H1 (cell line): ENCODE measurements at regions not wholly inside any gene's neighbourhood (a gene's known extent, or its start where the extent isn't known, plus 50 kb on each side); places are given as distances from the start of the nearest gene placed in this dataset.

Experiments used
- ATF3 ChIP-seq: IDR thresholded peaks from 2 replicates; pipeline ENCODE4 v1.6.1; 2011; ENCODE audit warnings: low read depth, mild to moderate bottlenecking, low read length; ENCODE audit not compliant: insufficient read depth
- CEBPB ChIP-seq: IDR thresholded peaks from 2 replicates; pipeline ENCODE4 v1.6.1; 2012; ENCODE audit warnings: low read depth, low read length
- JUN ChIP-seq: IDR thresholded peaks from 2 replicates; pipeline ENCODE4 v1.6.1; 2011; ENCODE audit warnings: low read depth, mild to moderate bottlenecking, improper control_type of control experiment, low read length
- JUND ChIP-seq: IDR thresholded peaks from 2 replicates; pipeline ENCODE4 v1.6.1; 2011; ENCODE audit warnings: mild to moderate bottlenecking, improper control_type of control experiment, low read length
- PHF8 ChIP-seq: fragments of 200-600 bp; sonication (generic); conservative IDR thresholded peaks from 2 replicates; pipeline ENCODE4 v1.7.1; 2012; ENCODE audit warnings: low read depth, mild to moderate bottlenecking, inconsistent platforms, low read length, moderate library complexity
- POLR2A ChIP-seq, 2 experiments: IDR thresholded peaks; 1 replicate in 1 of 2; 2 replicates in 1 of 2; pipeline ENCODE4 v1.6.1; 2011; ENCODE audit warnings: low read depth in 2 of 2, low read length in 2 of 2, mild to moderate bottlenecking in 2 of 2; ENCODE audit errors: control extremely low read depth in 1 of 2
- SP1 ChIP-seq: IDR thresholded peaks from 2 replicates; pipeline ENCODE4 v1.6.1; 2011; ENCODE audit warnings: low read depth, low read length
- SP4 ChIP-seq: IDR thresholded peaks from 2 replicates; pipeline ENCODE4 v1.6.1; 2012; ENCODE audit warnings: low read length, inconsistent platforms
- TAF1 ChIP-seq: IDR thresholded peaks from 2 replicates; pipeline ENCODE4 v1.6.1; 2011; ENCODE audit warnings: mild to moderate bottlenecking, low read depth, low read length
- TCF12 ChIP-seq: IDR thresholded peaks from 2 replicates; pipeline ENCODE4 v1.6.1; 2011; ENCODE audit warnings: low read depth, mild to moderate bottlenecking, low read length
- YY1 ChIP-seq: IDR thresholded peaks from 2 replicates; pipeline ENCODE4 v1.6.1; 2011; ENCODE audit warnings: low read depth, mild to moderate bottlenecking, low read length
- TF ChIP-seq, protein P1 (sequence below), 3 experiments: IDR thresholded peaks; 1 replicate in 2 of 3; 2 replicates in 1 of 3; pipeline versions ENCODE4 v1.5.1 to v1.6.1; 2011; ENCODE audit warnings: low read length in 3 of 3, mild to moderate bottlenecking in 3 of 3, inconsistent platforms in 2 of 3, low read depth in 1 of 3, moderate library complexity in 1 of 3; ENCODE audit not compliant: insufficient read depth in 1 of 3; ENCODE audit errors: control extremely low read depth in 1 of 3
- TF ChIP-seq, protein P2 (sequence below): IDR thresholded peaks from 2 replicates; pipeline ENCODE4 v1.6.1; 2011; ENCODE audit warnings: low read length, improper control_type of control experiment

DNA sequence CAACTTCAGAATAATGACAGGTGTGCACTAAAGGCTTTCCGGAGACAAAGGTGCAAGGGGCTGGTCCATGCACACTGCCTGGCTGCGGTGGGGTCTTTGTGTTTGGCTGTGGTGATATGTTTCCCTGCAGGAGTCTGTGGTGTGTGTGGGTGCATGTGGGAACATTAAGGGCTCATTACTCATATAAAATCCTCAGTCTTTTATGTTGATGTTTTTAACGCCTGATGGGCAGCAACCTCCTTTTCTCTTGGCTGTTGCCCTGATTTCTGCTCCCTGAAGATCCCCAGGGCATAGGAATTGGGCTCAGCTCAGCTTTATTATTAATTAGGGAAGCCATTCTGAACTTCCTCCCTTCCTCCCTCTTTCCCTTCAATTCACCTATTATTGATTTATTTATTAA is 67.6 kb upstream of the SPAG17 start:
- TF ChIP-seq POLR2A (IDR thresholded peaks at IDR 0.05; ENCODE audit: control extremely low read depth in 1 of 2, low read depth in 2 of 2, low read length in 2 of 2), result no peak
- TF ChIP-seq, protein P1, sequence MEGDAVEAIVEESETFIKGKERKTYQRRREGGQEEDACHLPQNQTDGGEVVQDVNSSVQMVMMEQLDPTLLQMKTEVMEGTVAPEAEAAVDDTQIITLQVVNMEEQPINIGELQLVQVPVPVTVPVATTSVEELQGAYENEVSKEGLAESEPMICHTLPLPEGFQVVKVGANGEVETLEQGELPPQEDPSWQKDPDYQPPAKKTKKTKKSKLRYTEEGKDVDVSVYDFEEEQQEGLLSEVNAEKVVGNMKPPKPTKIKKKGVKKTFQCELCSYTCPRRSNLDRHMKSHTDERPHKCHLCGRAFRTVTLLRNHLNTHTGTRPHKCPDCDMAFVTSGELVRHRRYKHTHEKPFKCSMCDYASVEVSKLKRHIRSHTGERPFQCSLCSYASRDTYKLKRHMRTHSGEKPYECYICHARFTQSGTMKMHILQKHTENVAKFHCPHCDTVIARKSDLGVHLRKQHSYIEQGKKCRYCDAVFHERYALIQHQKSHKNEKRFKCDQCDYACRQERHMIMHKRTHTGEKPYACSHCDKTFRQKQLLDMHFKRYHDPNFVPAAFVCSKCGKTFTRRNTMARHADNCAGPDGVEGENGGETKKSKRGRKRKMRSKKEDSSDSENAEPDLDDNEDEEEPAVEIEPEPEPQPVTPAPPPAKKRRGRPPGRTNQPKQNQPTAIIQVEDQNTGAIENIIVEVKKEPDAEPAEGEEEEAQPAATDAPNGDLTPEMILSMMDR (IDR thresholded peaks at IDR 0.05; ENCODE audit: control extremely low read depth in 1 of 3, insufficient read depth in 1 of 3, low read depth in 1 of 3, low read length in 3 of 3), result no peak
- TF ChIP-seq TCF12, result no peak
- no peak for TF ChIP-seq CEBPB
- no peak for TF ChIP-seq SP1
- no peak for TF ChIP-seq SP4
- no peak for TF ChIP-seq ATF3
- no peak for TF ChIP-seq YY1
- TF ChIP-seq PHF8, result no peak
- TF ChIP-seq JUND, result no peak
- no peak for TF ChIP-seq TAF1
- TF ChIP-seq, protein P2, sequence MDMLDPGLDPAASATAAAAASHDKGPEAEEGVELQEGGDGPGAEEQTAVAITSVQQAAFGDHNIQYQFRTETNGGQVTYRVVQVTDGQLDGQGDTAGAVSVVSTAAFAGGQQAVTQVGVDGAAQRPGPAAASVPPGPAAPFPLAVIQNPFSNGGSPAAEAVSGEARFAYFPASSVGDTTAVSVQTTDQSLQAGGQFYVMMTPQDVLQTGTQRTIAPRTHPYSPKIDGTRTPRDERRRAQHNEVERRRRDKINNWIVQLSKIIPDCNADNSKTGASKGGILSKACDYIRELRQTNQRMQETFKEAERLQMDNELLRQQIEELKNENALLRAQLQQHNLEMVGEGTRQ, result no peak
- no peak for TF ChIP-seq JUN
